B cell (primary cell): ENCODE measurements at regions not wholly inside any gene's neighbourhood (a gene's known extent, or its start where the extent isn't known, plus 50 kb on each side); places are given as distances from the start of the nearest gene placed in this dataset.

Experiments
- ATAC-seq: fragments of 200-7000 bp; cut with Tn5 transposase; one replicate; pipeline ENCODE4 v1.10.0; 2021; ENCODE audit warnings: low read depth, mild to moderate bottlenecking, moderate number of reproducible peaks, moderate library complexity
- CTCF ChIA-PET: fragments of 350-600 bp; sonication (Branson Sonifier 250); formaldehyde crosslinking; loops from one replicate; lab custom pipeline; 2021; ENCODE audit warnings: antibody characterized with exemption, inconsistent platforms; lab: Charles Lee
- POLR2A ChIA-PET: fragments of 350-600 bp; sonication (Branson Sonifier 250); formaldehyde crosslinking; loops from one replicate; lab custom pipeline; 2021; ENCODE audit warnings: antibody characterized with exemption; lab: Charles Lee
- DNase-seq: peaks from one replicate; pipeline ENCODE4 v3.0.0; 2013
- H2AFZ ChIP-seq: 2 replicates; pipeline ENCODE4 v1.6.1; 2012; ENCODE audit warnings: mild to moderate bottlenecking, low read depth, low read length; ENCODE audit not compliant: insufficient read depth, poor library complexity, severe bottlenecking
- H3K27ac ChIP-seq, 2 donors: 1 replicate in 1 of 2; 2 replicates in 1 of 2; pipeline ENCODE4 v1.5.1; 2012 to 2013; ENCODE audit warnings: low read length in 2 of 2, mild to moderate bottlenecking in 2 of 2, moderate library complexity in 1 of 2
- H3K27me3 ChIP-seq, 4 experiments: fragments of 200-600 bp in 1 of 4; sonication (generic) in 1 of 4; replicated peaks in 1 of 4; 1 replicate in 2 of 4; 2 replicates in 2 of 4; pipeline versions ENCODE4 v1.6.1 to v1.7.0; 2013 to 2016; ENCODE audit warnings: low read length in 3 of 4, mild to moderate bottlenecking in 2 of 4, mixed read lengths in 1 of 4, moderate library complexity in 1 of 4; ENCODE audit not compliant: insufficient read depth in 4 of 4, control insufficient read depth in 3 of 4; ENCODE audit errors: control extremely low read depth in 1 of 4
- H3K36me3 ChIP-seq, 2 experiments: replicated peaks in 1 of 2; 1 replicate in 1 of 2; 2 replicates in 1 of 2; pipeline versions ENCODE4 v1.6.1 to v1.7.1; 2013; ENCODE audit warnings: low read length in 1 of 2; ENCODE audit not compliant: insufficient read depth in 2 of 2, control insufficient read depth in 1 of 2; ENCODE audit errors: control extremely low read depth in 1 of 2, extremely low read depth in 1 of 2
- H3K4me1 ChIP-seq, 2 donors: fragments of 200-600 bp in 1 of 2; sonication (generic) in 1 of 2; 1 replicate in 1 of 2; 2 replicates in 1 of 2; pipeline versions ENCODE4 v1.5.1 to v1.6.1; 2013 to 2017; ENCODE audit warnings: low read length in 2 of 2; ENCODE audit not compliant: control insufficient read depth in 2 of 2, insufficient read depth in 2 of 2
- H3K4me2 ChIP-seq: replicated peaks from 2 replicates; pipeline ENCODE3; 2012; ENCODE audit warnings: mild to moderate bottlenecking, low read depth, low read length; ENCODE audit not compliant: poor library complexity, severe bottlenecking
- H3K4me3 ChIP-seq, 5 experiments: fragments of 200-600 bp in 1 of 5; sonication (generic) in 1 of 5; 1 replicate in 3 of 5; 2 replicates in 2 of 5; pipeline versions ENCODE4 v1.5.1 to v1.7.0; 2011 to 2016; ENCODE audit warnings: low read length in 4 of 5, mild to moderate bottlenecking in 4 of 5, low read depth in 2 of 5, control low read depth in 1 of 5, moderate library complexity in 1 of 5; ENCODE audit not compliant: insufficient read depth in 1 of 5; ENCODE audit errors: control extremely low read depth in 1 of 5, extremely low read depth in 1 of 5
- H3K79me2 ChIP-seq: fragments of 200-600 bp; sonication (generic); one replicate; pipeline ENCODE4 v1.6.0; 2016; ENCODE audit warnings: low read length; ENCODE audit not compliant: control insufficient read depth, insufficient read depth
- H3K9ac ChIP-seq: fragments of 200-600 bp; sonication (generic); 2 replicates; pipeline ENCODE4 v1.6.1; 2017; ENCODE audit warnings: mild to moderate bottlenecking, low read length, moderate library complexity
- H3K9me3 ChIP-seq, 3 donors: one replicate each; pipeline versions ENCODE4 v1.6.1 to v1.7.1; 2013; ENCODE audit warnings: low read length in 2 of 3; ENCODE audit not compliant: control insufficient read depth in 2 of 3, insufficient read depth in 1 of 3; ENCODE audit errors: control extremely low read depth in 1 of 3
- H4K20me1 ChIP-seq: 2 replicates; pipeline ENCODE4 v1.6.0; 2012; ENCODE audit warnings: mild to moderate bottlenecking, low read length; ENCODE audit not compliant: insufficient read depth, control insufficient read depth, poor library complexity, severe bottlenecking
- H3K27ac Mint-ChIP-seq: one replicate; pipeline ENCODE4 v1.8.0; 2021; ENCODE audit warnings: mixed read lengths
- H3K27me3 Mint-ChIP-seq: one replicate; pipeline ENCODE4 v1.8.0; 2021; ENCODE audit warnings: mixed read lengths
- H3K4me1 Mint-ChIP-seq: one replicate; pipeline ENCODE4 v1.8.0; 2021; ENCODE audit warnings: mixed read lengths
- H3K4me3 Mint-ChIP-seq: one replicate; pipeline ENCODE4 v1.8.0; 2021; ENCODE audit warnings: mixed read lengths
- H3K9me3 Mint-ChIP-seq: one replicate; pipeline ENCODE4 v1.8.0; 2022; ENCODE audit warnings: mixed read lengths; ENCODE audit not compliant: insufficient read depth
- EZH2 ChIP-seq: IDR thresholded peaks from 2 replicates; pipeline ENCODE4 v1.6.1; 2012; ENCODE audit warnings: borderline replicate concordance, low read depth, mild to moderate bottlenecking, moderate library complexity, low read length; ENCODE audit not compliant: insufficient read depth, poor library complexity, severe bottlenecking
- WGBS: methylation state at CpG from one replicate; pipeline ENCODE4 v1.1.5; 2013; ENCODE audit warnings: missing lambda C conversion rate; ENCODE audit not compliant: insufficient coverage; 5-methylcytosine and 5-hydroxymethylcytosine counted together
- intact Hi-C: fragments of 100-400 bp; cut with micrococcal nuclease; formaldehyde crosslinking; loops from one replicate; pipeline ENCODE4 v1.10.0; 2022
- TF ChIP-seq, protein P1 (sequence below): fragments of 200-600 bp; IDR thresholded peaks from one replicate; pipeline ENCODE4 v1.8.0; 2022; ENCODE audit warnings: antibody characterized with exemption, mild to moderate bottlenecking

- TF ChIP-seq, protein P1, sequence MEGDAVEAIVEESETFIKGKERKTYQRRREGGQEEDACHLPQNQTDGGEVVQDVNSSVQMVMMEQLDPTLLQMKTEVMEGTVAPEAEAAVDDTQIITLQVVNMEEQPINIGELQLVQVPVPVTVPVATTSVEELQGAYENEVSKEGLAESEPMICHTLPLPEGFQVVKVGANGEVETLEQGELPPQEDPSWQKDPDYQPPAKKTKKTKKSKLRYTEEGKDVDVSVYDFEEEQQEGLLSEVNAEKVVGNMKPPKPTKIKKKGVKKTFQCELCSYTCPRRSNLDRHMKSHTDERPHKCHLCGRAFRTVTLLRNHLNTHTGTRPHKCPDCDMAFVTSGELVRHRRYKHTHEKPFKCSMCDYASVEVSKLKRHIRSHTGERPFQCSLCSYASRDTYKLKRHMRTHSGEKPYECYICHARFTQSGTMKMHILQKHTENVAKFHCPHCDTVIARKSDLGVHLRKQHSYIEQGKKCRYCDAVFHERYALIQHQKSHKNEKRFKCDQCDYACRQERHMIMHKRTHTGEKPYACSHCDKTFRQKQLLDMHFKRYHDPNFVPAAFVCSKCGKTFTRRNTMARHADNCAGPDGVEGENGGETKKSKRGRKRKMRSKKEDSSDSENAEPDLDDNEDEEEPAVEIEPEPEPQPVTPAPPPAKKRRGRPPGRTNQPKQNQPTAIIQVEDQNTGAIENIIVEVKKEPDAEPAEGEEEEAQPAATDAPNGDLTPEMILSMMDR: no peak
- TF ChIP-seq EZH2: no peak
- H3K9ac ChIP-seq: no peak overlapping the region
- POLR2A ChIA-PET: no interaction called here
- DNase-seq: no peak
- no peak overlapping the region for H2AFZ ChIP-seq
- no peak overlapping the region for H3K27ac ChIP-seq
- Mint-ChIP-seq H3K4me3 (no peak overlapping the region), H3K4me1 (no peaks in the 10 kb centered on the region), H3K9me3 (peaks cover 2% of the 10 kb centered on the region), H3K27me3 (no peaks in the 10 kb centered on the region), H3K27ac (no peak overlapping the region)
- no peak for ATAC-seq
- no peak overlapping the region for H3K4me3 ChIP-seq
- H3K27me3 ChIP-seq: no peaks in the 10 kb centered on the region
- intact Hi-C loops: no loop called here
- no peaks in the 10 kb centered on the region for H3K36me3 ChIP-seq
- no CpG with 5 or more reads among the region's 1 CpG for WGBS
- no peaks in the 10 kb centered on the region for H3K4me1 ChIP-seq
- no peaks in the 10 kb centered on the region for H3K79me2 ChIP-seq
- no peak overlapping the region for H3K4me2 ChIP-seq
- no peaks in the 10 kb centered on the region for H4K20me1 ChIP-seq
- CTCF ChIA-PET: no interaction called here
- no peaks in the 10 kb centered on the region for H3K9me3 ChIP-seq
These were observed 124.2 kb downstream of the PPP1R3A start for GRCh38 chr7:113794573-113794972.

DNA sequence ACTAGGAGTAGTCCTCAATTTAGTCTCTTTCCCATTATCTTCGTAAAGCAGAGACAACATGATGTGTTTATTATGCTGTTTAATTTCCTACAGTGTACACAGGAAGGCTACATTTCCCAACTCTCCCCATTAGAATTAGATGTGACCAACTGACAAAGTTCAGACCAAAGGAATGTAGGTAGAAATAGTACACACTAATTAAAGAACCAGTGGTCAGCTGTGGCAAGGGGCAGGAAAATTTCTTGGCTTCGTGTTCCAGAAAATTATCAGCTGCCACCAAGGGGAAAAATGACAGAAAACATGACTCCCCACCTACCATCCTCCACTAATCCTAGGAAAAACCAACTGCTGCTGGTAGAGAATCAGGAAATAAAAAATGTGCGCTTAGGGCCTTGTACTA, 125.6 kb downstream of the PPP1R3A start:
- ChIA-PET POLR2A (no interaction called here), CTCF (no interaction called here)
- H3K4me3 Mint-ChIP-seq: no peak overlapping the region
- H3K27me3 ChIP-seq: no peaks in the 10 kb centered on the region
- WGBS: no CpG with 5 or more reads among the region's 3 CpGs
- no peak overlapping the region for H2AFZ ChIP-seq
- DNase-seq: no peak
- H3K4me3 ChIP-seq: no peak overlapping the region
- H3K79me2 ChIP-seq: no peaks in the 10 kb centered on the region
- H3K27ac Mint-ChIP-seq: no peak overlapping the region
- no peak overlapping the region for H3K9ac ChIP-seq
- no peak overlapping the region for H3K4me2 ChIP-seq
- intact Hi-C loops: no loop called here
- no peak for TF ChIP-seq EZH2
- TF ChIP-seq, protein P1: no peak
- no peaks in the 10 kb centered on the region for H3K9me3 ChIP-seq
- no peak for ATAC-seq
- H3K4me1 Mint-ChIP-seq: no peaks in the 10 kb centered on the region
- no peaks in the 10 kb centered on the region for H3K27me3 Mint-ChIP-seq
- H4K20me1 ChIP-seq: no peaks in the 10 kb centered on the region
- no peak overlapping the region for H3K27ac ChIP-seq
- peaks cover 2% of the 10 kb centered on the region for H3K9me3 Mint-ChIP-seq
- H3K4me1 ChIP-seq: no peaks in the 10 kb centered on the region
- H3K36me3 ChIP-seq: no peaks in the 10 kb centered on the region
